HG02798 (cell line): ENCODE measurements at regions not wholly inside any gene's neighbourhood (a gene's known extent, or its start where the extent isn't known, plus 50 kb on each side); places are given as distances from the start of the nearest gene placed in this dataset.
"Not testable (repeated sequence)": the region's sequence is repeated elsewhere in the genome, so short reads cannot be mapped to it uniquely, and the experiment has no call there.

Experiments
- ATAC-seq: cut with Tn5 transposase; IDR thresholded peaks from one replicate; pipeline ENCODE4 v1.9.1; 2021; ENCODE audit warnings: mild to moderate bottlenecking; ENCODE audit not compliant: unreplicated experiment, poor library complexity

DNA sequence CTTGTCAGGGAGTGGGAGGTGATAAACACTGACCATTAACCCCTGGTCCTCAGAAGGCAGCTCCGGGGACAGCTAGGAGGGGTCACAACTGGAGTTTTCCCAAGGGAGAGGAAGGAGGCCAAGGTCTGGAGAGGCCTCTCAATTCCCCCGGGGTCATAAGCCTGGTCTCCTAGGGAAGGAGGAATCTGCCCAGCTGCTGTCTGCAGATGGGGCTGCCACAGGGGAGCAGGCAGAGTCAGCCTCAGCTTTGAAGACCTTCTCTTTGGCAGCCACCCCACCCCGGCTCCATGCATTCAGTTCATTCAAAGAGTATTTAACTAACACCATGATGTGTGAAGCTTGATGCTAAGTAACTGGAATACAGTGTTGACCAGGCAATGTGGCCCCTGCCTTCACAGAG is 74.6 kb upstream of the HSPA9 start:
- no peak for ATAC-seq

DNA sequence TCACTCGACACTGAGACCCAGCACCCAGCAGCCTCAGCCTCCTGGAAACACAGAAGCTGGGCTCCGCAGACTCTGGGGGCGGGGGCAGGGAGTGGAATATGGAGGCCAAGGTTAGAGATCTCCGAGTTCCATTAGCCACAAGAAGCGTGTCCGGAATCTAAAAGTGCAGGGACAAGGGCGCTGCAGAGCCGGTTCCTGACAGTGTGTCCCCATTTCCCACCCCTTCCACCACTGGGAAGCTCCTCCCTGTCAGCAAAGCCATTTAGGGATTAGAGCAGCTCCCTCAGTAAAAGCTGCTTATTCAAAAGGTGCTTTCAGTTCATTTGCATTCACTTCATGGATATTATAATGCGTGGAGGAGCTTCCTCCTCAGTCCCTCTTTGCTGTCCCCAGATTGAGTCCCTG is 74.1 kb upstream of the HSPA9 start:
- no peak for ATAC-seq

GRCh38 chr5:138648841-138649240 is 73.6 kb upstream of the HSPA9 start:
- no peak for ATAC-seq

DNA sequence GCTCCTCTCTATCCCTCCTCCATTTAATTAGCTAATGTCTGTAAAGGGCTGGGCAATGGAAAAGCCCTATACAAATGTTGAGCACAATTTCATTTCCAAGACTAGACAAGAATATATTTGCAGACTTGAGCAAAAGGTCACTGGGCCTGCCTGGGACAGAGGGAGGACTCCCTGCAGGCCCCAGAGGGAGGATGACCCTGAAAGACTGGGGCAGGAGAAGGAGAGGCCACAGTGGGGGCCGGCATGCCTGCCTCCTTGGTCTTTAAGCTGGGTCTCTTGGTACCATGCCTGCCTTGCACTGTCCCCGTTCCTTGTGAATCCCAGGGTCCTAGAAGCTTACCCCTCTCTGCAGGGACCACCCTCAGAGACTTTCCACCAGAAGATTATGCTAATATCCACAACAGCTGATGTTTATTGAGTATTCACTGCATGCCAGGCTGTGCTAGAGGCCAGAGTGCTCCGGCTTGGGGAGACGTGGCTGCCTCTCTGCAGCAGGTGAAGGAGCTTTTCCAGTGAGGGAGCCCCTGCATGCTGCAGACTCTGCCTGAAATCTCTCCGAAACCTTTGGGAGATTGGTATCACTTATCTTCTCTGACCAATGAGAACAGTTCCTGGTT is 72.7 kb upstream of the HSPA9 start:
- ATAC-seq, result no peak

GRCh38 chr5:138647261-138647788 is 72.1 kb upstream of the HSPA9 start:
- no peak for ATAC-seq

- ATAC-seq, result no peak
These were observed 71.5 kb upstream of the HSPA9 start for GRCh38 chr5:138646671-138647070.

- ATAC-seq, result no peak
These were observed 70.8 kb upstream of the HSPA9 start for GRCh38 chr5:138645778-138646575.

- no peak for ATAC-seq
These were observed 68.0 kb upstream of the HSPA9 start for GRCh38 chr5:138643040-138643791.

GRCh38 chr5:138641547-138642298 is 66.5 kb upstream of the HSPA9 start:
- no peak for ATAC-seq

DNA sequence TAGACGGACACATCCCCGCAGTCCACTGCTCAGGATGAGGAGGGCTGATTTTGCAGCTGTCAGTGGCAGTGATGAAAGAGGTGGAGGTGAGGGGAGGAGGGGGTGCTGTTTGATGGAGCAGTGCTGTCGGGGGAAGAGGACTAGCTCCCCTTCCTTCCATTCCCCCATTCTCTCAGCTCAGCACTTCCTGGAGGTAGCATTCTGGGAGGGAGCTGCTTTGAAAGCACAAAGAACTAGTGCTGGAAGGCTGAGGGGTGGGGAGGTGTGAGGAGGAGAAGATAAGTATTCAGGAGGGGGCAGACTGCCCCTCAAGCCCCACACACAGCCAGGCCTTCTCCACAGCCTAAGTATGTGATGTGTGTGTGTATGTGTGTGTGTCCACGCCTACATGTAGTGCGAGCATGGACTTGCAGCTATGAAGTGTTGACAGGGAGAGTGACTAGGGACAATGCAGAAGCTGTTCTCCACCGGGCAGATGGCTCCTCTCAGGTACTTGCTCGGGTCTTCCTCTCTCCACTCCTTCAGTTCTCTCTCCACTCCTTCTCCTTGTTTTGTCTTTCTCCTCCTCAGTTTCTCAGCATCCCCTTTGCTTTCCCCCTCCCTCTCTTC is 65.5 kb upstream of the HSPA9 start:
- ATAC-seq, result no peak

- no peak for ATAC-seq
These were observed 64.9 kb upstream of the HSPA9 start for GRCh38 chr5:138640138-138640537.

GRCh38 chr5:138639326-138639725 is 64.1 kb upstream of the HSPA9 start:
- ATAC-seq, result no peak

- no peak for ATAC-seq
These were observed 62.1 kb upstream of the HSPA9 start for GRCh38 chr5:138637256-138637655.

- ATAC-seq, result no peak
These were observed 61.3 kb upstream of the HSPA9 start for GRCh38 chr5:138636398-138636944.

DNA sequence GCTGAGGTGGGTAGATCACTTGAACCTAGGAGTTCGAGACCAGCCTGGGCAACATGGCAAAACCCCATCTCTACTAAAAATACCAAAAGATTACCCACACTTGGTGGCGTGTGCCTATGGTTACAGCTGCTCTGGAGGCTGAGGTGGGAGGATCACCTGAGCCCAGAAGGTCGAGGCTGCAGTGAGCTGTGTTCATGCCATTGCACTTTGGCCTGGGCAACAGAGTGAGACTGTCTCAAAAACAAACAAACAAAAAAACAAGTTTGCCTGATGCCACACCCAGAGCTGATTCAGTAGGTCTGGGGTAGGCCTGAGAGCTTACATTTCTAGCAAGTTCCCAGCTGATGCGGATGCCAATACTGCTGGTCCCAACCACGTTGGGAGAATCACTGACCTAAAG is 60.5 kb upstream of the HSPA9 start:
- ATAC-seq, result no peak

GRCh38 chr5:138635265-138635664 is 60.1 kb upstream of the HSPA9 start:
- no peak for ATAC-seq

DNA sequence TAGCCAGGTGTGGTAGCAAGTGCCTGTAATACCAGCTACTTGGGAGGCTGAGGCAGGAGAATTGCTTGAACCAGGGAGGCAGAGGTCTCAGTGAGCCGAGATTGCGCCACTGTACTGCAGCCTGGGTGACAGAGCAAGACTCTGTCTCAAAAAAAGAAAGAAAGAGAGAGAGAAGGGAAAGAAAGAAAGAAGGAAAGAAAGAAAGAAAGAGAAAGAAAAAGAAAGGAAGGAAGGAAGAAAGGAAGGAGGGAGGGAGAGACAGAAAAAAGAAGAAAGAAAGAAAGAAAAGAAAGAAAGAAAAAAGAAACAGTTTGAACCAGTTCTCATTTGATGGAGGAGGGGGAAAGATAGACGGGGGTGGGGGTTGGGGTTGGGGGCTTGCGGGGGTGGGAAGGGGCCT is 59.6 kb upstream of the HSPA9 start:
- ATAC-seq, result not testable (repeated sequence)

GRCh38 chr5:138632900-138633489 is 57.8 kb upstream of the HSPA9 start:
- no peak for ATAC-seq
